K562 (cell line): ENCODE measurements at regions not wholly inside any gene's neighbourhood (a gene's known extent, or its start where the extent isn't known, plus 50 kb on each side); places are given as distances from the start of the nearest gene placed in this dataset.

Experiments used
- ATAC-seq: fragments of 200-7000 bp; cut with Tn5 transposase; 3 replicates; pipeline ENCODE4 v1.9.1; 2020; ENCODE audit warnings: moderate library complexity
- BruUV-seq: library from RNA; stranded (reverse); fragments of 400-500 nt; replicated peaks from 2 replicates; lab custom pipeline; 2021; lab: Mats Ljungman, UMichigan
- CTCF ChIA-PET: fragments of 300-600 bp; formaldehyde crosslinking; extraction: SDS; loops from one replicate; lab custom pipeline; 2021; ENCODE audit warnings: low intra/inter-chr PET ratio; lab: Yijun Ruan, JAX
- POLR2A ChIA-PET: fragments of 300-600, 350-650 bp; sonication (Branson Sonifier 250); formaldehyde crosslinking; extraction: SDS; loops from one replicate; lab custom pipeline; 2021; ENCODE audit warnings: antibody characterized with exemption, inconsistent platforms; lab: Yijun Ruan, JAX
- DNase-seq, 4 experiments: peaks; one replicate each; pipeline versions ENCODE4 v3.0.0 to v3.0.0-alpha.2; 2011 to 2018; ENCODE audit warnings: low spot score in 3 of 4, mixed read lengths in 3 of 4; ENCODE audit errors: extremely low read depth in 1 of 4
- FAIRE-seq: peaks from 2 replicates; lab custom pipeline; 2011; peaks lifted over from hg19 to GRCh38; lab: Jason Lieb, UNC
- H2AFZ ChIP-seq: 2 replicates; pipeline ENCODE4 v1.6.0; 2011; ENCODE audit warnings: low read depth, low read length, control low read depth, inconsistent platforms
- H3K27ac ChIP-seq: fragments of 200-600 bp; 3 replicates; pipeline ENCODE4 v1.8.0; 2011; ENCODE audit warnings: low read depth, mild to moderate bottlenecking, control low read depth, inconsistent platforms, low read length, moderate library complexity, mixed read lengths; ENCODE audit errors: extremely low read depth
- H3K27me3 ChIP-seq, 2 experiments: fragments of 300-600 bp in 1 of 2; 2 replicates in 1 of 2; 3 replicates in 1 of 2; pipeline versions ENCODE4 v1.6.0 to v1.8.0; 2011; ENCODE audit warnings: inconsistent platforms in 2 of 2, low read length in 2 of 2, mild to moderate bottlenecking in 1 of 2, mixed read lengths in 1 of 2, moderate library complexity in 1 of 2; ENCODE audit not compliant: control insufficient read depth in 2 of 2, insufficient read depth in 2 of 2
- H3K36me3 ChIP-seq: fragments of 300-600 bp; 3 replicates; pipeline ENCODE4 v1.8.0; 2011; ENCODE audit warnings: mild to moderate bottlenecking, low read length, inconsistent platforms; ENCODE audit not compliant: control insufficient read depth, insufficient read depth
- H3K4me1 ChIP-seq, 2 experiments: fragments of 200-600 bp in 1 of 2; replicated peaks in 1 of 2; 2 replicates in 1 of 2; 3 replicates in 1 of 2; pipeline versions ENCODE4 v1.5.1 to v1.8.0; 2011; ENCODE audit warnings: inconsistent platforms in 2 of 2, low read length in 2 of 2, mild to moderate bottlenecking in 1 of 2, mixed read lengths in 1 of 2, moderate library complexity in 1 of 2; ENCODE audit not compliant: control insufficient read depth in 2 of 2, insufficient read depth in 2 of 2
- H3K4me2 ChIP-seq: 2 replicates; pipeline ENCODE4 v1.6.1; 2011; ENCODE audit warnings: low read length, control low read depth, inconsistent platforms, mixed read lengths; ENCODE audit not compliant: insufficient read depth
- H3K4me3 ChIP-seq: fragments of 200-600 bp; sonication (generic), shearing (Covaris generic); 2 replicates; pipeline ENCODE4 v1.5.1; 2016; ENCODE audit warnings: control low read depth, inconsistent platforms
- H3K79me2 ChIP-seq: fragments of 200-600 bp; 3 replicates; pipeline ENCODE4 v1.8.0; 2011; ENCODE audit warnings: low read length, inconsistent platforms; ENCODE audit not compliant: control insufficient read depth, insufficient read depth
- H3K9ac ChIP-seq, 2 experiments: 2 replicates each; pipeline versions ENCODE4 v1.6.0 to v1.6.1; 2011; ENCODE audit warnings: low read depth in 2 of 2, low read length in 2 of 2, control low read depth in 1 of 2, inconsistent platforms in 1 of 2, mild to moderate bottlenecking in 1 of 2, mixed read lengths in 1 of 2; ENCODE audit not compliant: insufficient read depth in 1 of 2
- H3K9me1 ChIP-seq: one replicate; pipeline ENCODE4 v1.6.0; 2011; ENCODE audit warnings: inconsistent platforms, mild to moderate bottlenecking, low read length, moderate library complexity; ENCODE audit not compliant: control insufficient read depth, insufficient read depth
- H3K9me3 ChIP-seq: replicated peaks from 2 replicates; pipeline ENCODE4 v1.5.1; 2011; ENCODE audit warnings: low read depth, low read length, inconsistent platforms; ENCODE audit not compliant: control insufficient read depth, insufficient read depth
- H4K20me1 ChIP-seq: replicated peaks from 2 replicates; pipeline ENCODE4 v1.6.1; 2011; ENCODE audit warnings: low read length, inconsistent platforms, mixed read lengths; ENCODE audit not compliant: control insufficient read depth, insufficient read depth
- HMG20B ChIP-seq: fragments of 250-450 bp; sonication (Bioruptor Pico); IDR thresholded peaks from 2 replicates; pipeline ENCODE4 v1.5.0; 2021; ENCODE audit warnings: mild to moderate bottlenecking
- HOXB6 ChIP-seq: fragments of 250-450 bp; sonication (Bioruptor Pico); IDR thresholded peaks from 2 replicates; pipeline ENCODE4 v1.5.1; 2022; ENCODE audit warnings: mild to moderate bottlenecking, borderline replicate concordance
- LEF1 ChIP-seq: fragments of 450-650 bp; IDR thresholded peaks from 2 replicates; pipeline ENCODE4 v1.6.1; 2016; ENCODE audit warnings: mild to moderate bottlenecking
- NFIC ChIP-seq: fragments of 450-650 bp; IDR thresholded peaks from 2 replicates; pipeline ENCODE4 v1.6.1; 2017; ENCODE audit warnings: mild to moderate bottlenecking, inconsistent platforms
- PTBP1 ChIP-seq: fragments of 200-400 bp; formaldehyde crosslinking; IDR thresholded peaks from 2 replicates; pipeline ENCODE4 v1.6.1; 2017; ENCODE audit warnings: low read depth, low read length
- SAP30 ChIP-seq: fragments of 200-600 bp; sonication (generic); IDR thresholded peaks from 2 replicates; pipeline ENCODE4 v1.6.1; 2012; ENCODE audit warnings: borderline replicate concordance, low read depth, mild to moderate bottlenecking, moderate library complexity, low read length, control low read depth, inconsistent platforms; ENCODE audit not compliant: insufficient read depth, poor library complexity, severe bottlenecking
- TBP ChIP-seq: optimal IDR thresholded peaks from 2 replicates; pipeline ENCODE3; 2011; ENCODE audit warnings: low read depth, low read length, improper control_type of control experiment
- TEAD4 ChIP-seq, 2 experiments: sonication (generic) in 1 of 2; formaldehyde crosslinking in 1 of 2; IDR thresholded peaks; 2 replicates each; pipeline versions ENCODE4 v1.6.1 to v1.8.0; 2012 to 2022; ENCODE audit warnings: borderline replicate concordance in 1 of 2, inconsistent platforms in 1 of 2, low read length in 1 of 2, mild to moderate bottlenecking in 1 of 2, missing genetic modification reagents in 1 of 2
- WGBS: fragments of 100-300 bp; shearing (Covaris generic); methylation state at CpG from one replicate; pipeline ENCODE4 v1.1.6; 2016; ENCODE audit warnings: low coverage, mixed read lengths; ENCODE audit not compliant: insufficient coverage; ENCODE audit errors: missing lambda C conversion rate; 5-methylcytosine and 5-hydroxymethylcytosine counted together
- in situ Hi-C: fragments of 300-500 bp; cut with MboI; formaldehyde crosslinking; loops from 4 replicates; pipeline ENCODE4 v1.15.0; 2018; ENCODE audit warnings: inconsistent platforms, mixed read lengths
- intact Hi-C: fragments of 100-400 bp; cut with micrococcal nuclease; formaldehyde crosslinking; loops from 2 replicates; pipeline ENCODE4 v1.14.2; 2022

- no peak for TF ChIP-seq NFIC
- TF ChIP-seq SAP30 = no peak
- no peak for TF ChIP-seq HOXB6 (CRISPR knock-in tag)
- no peak for TF ChIP-seq TBP
- no peak for TF ChIP-seq LEF1
- TF ChIP-seq HMG20B = no peak
- TF ChIP-seq PTBP1 = no peak
- TF ChIP-seq TEAD4 (IDR thresholded peaks at IDR 0.05; ENCODE audit: low read length) = no peak
- no peak for TF ChIP-seq TEAD4 (CRISPR knock-in tag; IDR thresholded peaks at IDR 0.05; ENCODE audit: borderline replicate concordance)
- TF ChIP-seq, all 486 proteins: peak for 0
- CTCF ChIA-PET = no interaction called here
- Histone ChIP-seq H3K27me3 (no peaks in the 10 kb centered on the region), H3K9ac (no peak overlapping the region), H3K4me3 (no peak overlapping the region), H3K27ac (no peak overlapping the region), H3K36me3 (no peaks in the 10 kb centered on the region), H3K79me2 (no peaks in the 10 kb centered on the region), H3K9me1 (no peaks in the 10 kb centered on the region), H3K4me1 (no peaks in the 10 kb centered on the region), H3K4me2 (no peak overlapping the region), H2AFZ (no peak overlapping the region), H3K9me3 (peaks cover 2% of the 10 kb centered on the region), H4K20me1 (no peaks in the 10 kb centered on the region)
- POLR2A ChIA-PET = interaction anchor here (0.7 kb wide), 1 partner anchor 882 kb away, joined by 7 read pairs; no protein-coding TSS in a partner anchor
- 0% methylated on average over 2 of the region's 2 CpGs for WGBS
- no peak for ATAC-seq
- in situ Hi-C loops (no loop called here), intact Hi-C loops (no loop called here)
- no peak for DNase-seq
- no TSS peak for BruUV-seq
- no peak for FAIRE-seq
Observed at GRCh38 chr1:98452162-98452561, 209.4 kb upstream of the SNX7 start.
